Epithelial cell of proximal tubule (primary cell): ENCODE measurements at regions not wholly inside any gene's neighbourhood (a gene's known extent, or its start where the extent isn't known, plus 50 kb on each side); places are given as distances from the start of the nearest gene placed in this dataset.
"Not testable (repeated sequence)": the region's sequence is repeated elsewhere in the genome, so short reads cannot be mapped to it uniquely, and the experiment has no call there.

Experiments
- DNase-seq: peaks from one replicate; pipeline ENCODE4 v3.0.0-alpha.2; 2011; ENCODE audit warnings: low read depth
- H3K4me3 ChIP-seq: 2 replicates; pipeline ENCODE4 v1.5.1; 2011; ENCODE audit warnings: low read depth, mild to moderate bottlenecking, low read length
- CTCF ChIP-seq: conservative IDR thresholded peaks from 2 replicates; pipeline ENCODE4 v1.5.1; 2012; ENCODE audit warnings: low read depth, mild to moderate bottlenecking, low read length

GRCh38 chr1:95297906-95298305 lies 63.9 kb downstream of the RWDD3 start:
- DNase-seq, H3K4me3 ChIP-seq: not testable (repeated sequence)

DNA sequence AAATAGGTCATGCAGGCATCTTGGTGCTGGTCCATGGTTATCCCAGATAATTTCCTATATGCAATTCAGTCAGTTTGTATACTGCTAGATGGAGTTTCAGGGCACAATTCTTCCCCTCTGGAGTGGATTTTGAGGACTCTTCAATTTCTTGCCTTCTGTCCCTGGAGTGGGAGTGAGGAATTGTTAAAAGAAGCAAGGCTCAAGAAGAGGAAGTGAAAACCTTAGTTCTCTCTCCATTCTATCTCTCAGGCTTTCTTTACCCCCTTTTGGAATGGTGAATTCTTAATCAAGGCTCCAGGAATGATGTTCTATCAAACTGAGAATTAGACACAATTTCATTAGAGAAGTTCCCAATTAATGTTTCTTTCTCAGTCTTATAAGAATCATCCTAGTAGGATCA lies 67.1 kb downstream of the RWDD3 start:
- DNase-seq = no peak
- no peak for TF ChIP-seq CTCF
- no peak overlapping the region for H3K4me3 ChIP-seq

DNA sequence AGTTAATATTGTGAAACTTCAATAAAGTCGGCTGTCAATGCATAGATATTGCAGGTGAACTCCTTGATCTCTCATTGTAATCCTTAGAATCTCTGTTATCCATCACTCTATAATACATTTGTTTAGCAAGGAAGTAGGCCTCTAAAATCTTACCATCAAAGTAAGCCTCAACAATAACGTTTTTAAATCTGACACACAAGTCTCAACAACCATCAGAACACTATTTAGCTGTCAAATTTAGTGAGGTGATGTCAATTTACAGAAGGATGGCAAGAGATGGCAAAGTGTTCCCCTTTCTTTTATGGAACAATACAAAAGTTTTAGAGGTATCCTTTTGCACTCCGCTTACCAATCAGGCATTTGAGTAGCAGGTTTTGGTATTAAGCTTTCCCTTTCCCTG lies 67.6 kb downstream of the RWDD3 start:
- DNase-seq = no peak
- no peak overlapping the region for H3K4me3 ChIP-seq
- TF ChIP-seq CTCF = no peak

- no peak for DNase-seq
- no peak for TF ChIP-seq CTCF
- H3K4me3 ChIP-seq = no peak overlapping the region
Observed at GRCh38 chr1:95304803-95305202, 70.8 kb downstream of the RWDD3 start.

- DNase-seq = no peak
- no peak for TF ChIP-seq CTCF
- H3K4me3 ChIP-seq = no peak overlapping the region
Observed at GRCh38 chr1:95308276-95309030, 74.4 kb downstream of the RWDD3 start.

GRCh38 chr1:95309031-95309471 lies 75.0 kb downstream of the RWDD3 start:
- DNase-seq = no peak
- peak; percentile 63 for TF ChIP-seq CTCF
- no peak overlapping the region for H3K4me3 ChIP-seq

- no peak for DNase-seq
- no peak overlapping the region for H3K4me3 ChIP-seq
- TF ChIP-seq CTCF = no peak
Observed at GRCh38 chr1:95311014-95311413, 77.0 kb downstream of the RWDD3 start.
